OCI-LY7 (cell line): ENCODE measurements at regions not wholly inside any gene's neighbourhood (a gene's known extent, or its start where the extent isn't known, plus 50 kb on each side); places are given as distances from the start of the nearest gene placed in this dataset.

ENCODE experiments used
- BruUV-seq: library from RNA; stranded (reverse); fragments of 400-500 nt; replicated peaks from 2 replicates; lab custom pipeline; 2021; lab: Mats Ljungman, UMichigan
- CTCF ChIA-PET: fragments of 300-600 bp; sonication (Branson Sonifier 250); formaldehyde crosslinking; loops from one replicate; lab custom pipeline; 2022; ENCODE audit warnings: antibody characterized with exemption; ENCODE audit not compliant: unreplicated experiment; lab: Charles Lee
- POLR2A ChIA-PET: fragments of 300-600 bp; sonication (Branson Sonifier 250); formaldehyde crosslinking; loops from one replicate; lab custom pipeline; 2022; ENCODE audit warnings: antibody characterized with exemption; lab: Charles Lee
- DNase-seq: peaks from one replicate; pipeline ENCODE4 v3.0.0-alpha.2; 2015; ENCODE audit warnings: low spot score
- H2AFZ ChIP-seq: fragments of 200-600 bp; sonication (generic), shearing (Covaris generic); 2 replicates; pipeline ENCODE4 v1.6.1; 2014; ENCODE audit warnings: mild to moderate bottlenecking, antibody characterized with exemption, low read length, moderate library complexity
- H3K27ac ChIP-seq: fragments of 200-600 bp; sonication (generic); 2 replicates; pipeline ENCODE4 v1.5.1; 2014; ENCODE audit warnings: mixed run types, low read depth, mild to moderate bottlenecking, moderate library complexity, low read length, inconsistent platforms; ENCODE audit not compliant: poor library complexity, severe bottlenecking
- H3K36me3 ChIP-seq: fragments of 200-600 bp; sonication (generic); 2 replicates; pipeline ENCODE4 v1.6.1; 2014; ENCODE audit warnings: mild to moderate bottlenecking, antibody characterized with exemption, low read length, moderate library complexity, mixed read lengths; ENCODE audit not compliant: insufficient read depth
- H3K4me1 ChIP-seq: fragments of 200-600 bp; sonication (generic); 2 replicates; pipeline ENCODE4 v1.5.1; 2014; ENCODE audit warnings: mild to moderate bottlenecking, low read length; ENCODE audit not compliant: insufficient read depth, poor library complexity, severe bottlenecking
- H3K4me2 ChIP-seq: fragments of 200-600 bp; sonication (generic); 2 replicates; pipeline ENCODE4 v1.6.1; 2014; ENCODE audit warnings: mild to moderate bottlenecking, low read length
- H3K4me3 ChIP-seq: fragments of 200-600 bp; sonication (generic); 2 replicates; pipeline ENCODE4 v1.5.1; 2014; ENCODE audit warnings: mild to moderate bottlenecking, low read depth, low read length; ENCODE audit not compliant: poor library complexity, severe bottlenecking
- H3K79me2 ChIP-seq: fragments of 200-600 bp; sonication (generic); 2 replicates; pipeline ENCODE4 v1.6.1; 2016; ENCODE audit warnings: low read depth, mild to moderate bottlenecking, low read length, moderate library complexity, mixed read lengths; ENCODE audit not compliant: insufficient read depth
- H3K9me2 ChIP-seq: fragments of 200-600 bp; sonication (generic); 2 replicates; pipeline ENCODE4 v1.6.1; 2016; ENCODE audit warnings: mild to moderate bottlenecking, low read length, mixed read lengths; ENCODE audit not compliant: insufficient read depth
- H3K9me3 ChIP-seq: fragments of 200-600 bp; sonication (generic); 2 replicates; pipeline ENCODE4 v1.6.1; 2014; ENCODE audit warnings: mild to moderate bottlenecking, mixed run types, low read length, mixed read lengths
- H4K20me1 ChIP-seq: fragments of 200-600 bp; sonication (generic); 2 replicates; pipeline ENCODE4 v1.6.1; 2014; ENCODE audit warnings: mild to moderate bottlenecking, antibody characterized with exemption, low read length, moderate library complexity, mixed read lengths; ENCODE audit not compliant: insufficient read depth
- CTCF ChIP-seq: fragments of 200-600 bp; sonication (generic); conservative IDR thresholded peaks from 2 replicates; pipeline ENCODE4 v1.5.1; 2014; ENCODE audit warnings: mild to moderate bottlenecking, antibody characterized with exemption, low read length, moderate library complexity, mixed read lengths
- EZH2phosphoT487 ChIP-seq: fragments of 200-600 bp; sonication (generic); IDR thresholded peaks from 2 replicates; pipeline ENCODE4 v1.6.1; 2018; ENCODE audit warnings: low read depth, borderline replicate concordance, mild to moderate bottlenecking, mixed run types, antibody characterized with exemption, low read length, moderate library complexity, mixed read lengths
- intact Hi-C: fragments of 100-400 bp; cut with micrococcal nuclease; formaldehyde crosslinking; loops from one replicate; pipeline ENCODE4 v1.10.0; 2022; ENCODE audit not compliant: unreplicated experiment

GRCh38 chr15:99440551-99441443, 125.0 kb upstream of the MEF2A start:
- no peaks in the 10 kb centered on the region for H3K36me3 ChIP-seq
- POLR2A ChIA-PET, result interaction anchor here (0.5 kb wide), 1 partner anchor 9 kb away, joined by 3 read pairs; no protein-coding TSS in a partner anchor
- CTCF ChIA-PET, result no interaction called here
- DNase-seq, result no peak
- H2AFZ ChIP-seq, result no peak overlapping the region
- H3K27ac ChIP-seq, result no peak overlapping the region
- H3K9me2 ChIP-seq, result no peaks in the 10 kb centered on the region
- no peak overlapping the region for H3K4me2 ChIP-seq
- H3K4me1 ChIP-seq, result no peaks in the 10 kb centered on the region
- no peaks in the 10 kb centered on the region for H3K9me3 ChIP-seq
- no peaks in the 10 kb centered on the region for H4K20me1 ChIP-seq
- no peak overlapping the region for H3K4me3 ChIP-seq
- BruUV-seq, result no TSS peak
- H3K79me2 ChIP-seq, result no peaks in the 10 kb centered on the region
- TF ChIP-seq EZH2phosphoT487 (no peak), CTCF (no peak)
- intact Hi-C loops, result no loop called here

GRCh38 chr15:99441444-99441800, 124.4 kb upstream of the MEF2A start:
- Histone ChIP-seq H3K4me1 (no peaks in the 10 kb centered on the region), H3K36me3 (no peaks in the 10 kb centered on the region), H3K9me2 (no peaks in the 10 kb centered on the region), H3K27ac (no peak overlapping the region), H3K79me2 (no peaks in the 10 kb centered on the region), H3K4me2 (no peak overlapping the region), H4K20me1 (no peaks in the 10 kb centered on the region), H3K9me3 (no peaks in the 10 kb centered on the region), H2AFZ (no peak overlapping the region), H3K4me3 (no peak overlapping the region)
- intact Hi-C loops, result no loop called here
- TF ChIP-seq CTCF (no peak), EZH2phosphoT487 (no peak)
- POLR2A ChIA-PET, result interaction anchor here (0.5 kb wide), 2 partner anchors 8 to 487 kb away, joined by 3 to 4 read pairs; no protein-coding TSS in a partner anchor
- CTCF ChIA-PET, result no interaction called here
- no TSS peak for BruUV-seq
- DNase-seq, result no peak

GRCh38 chr15:99441871-99442251, 123.9 kb upstream of the MEF2A start:
- H3K9me3 ChIP-seq, result no peaks in the 10 kb centered on the region
- H3K9me2 ChIP-seq, result no peaks in the 10 kb centered on the region
- no TSS peak for BruUV-seq
- intact Hi-C loops, result no loop called here
- ChIA-PET CTCF (interaction anchor here (0.6 kb wide), 1 partner anchor 20 kb away, joined by 4 read pairs; no protein-coding TSS in a partner anchor), POLR2A (interaction anchor here (0.5 kb wide), 1 partner anchor 487 kb away, joined by 4 read pairs; no protein-coding TSS in a partner anchor)
- no peaks in the 10 kb centered on the region for H4K20me1 ChIP-seq
- H3K4me2 ChIP-seq, result no peak overlapping the region
- H3K79me2 ChIP-seq, result no peaks in the 10 kb centered on the region
- H3K4me3 ChIP-seq, result no peak overlapping the region
- no peaks in the 10 kb centered on the region for H3K4me1 ChIP-seq
- DNase-seq, result no peak
- TF ChIP-seq EZH2phosphoT487 (no peak), CTCF (no peak)
- no peaks in the 10 kb centered on the region for H3K36me3 ChIP-seq
- H3K27ac ChIP-seq, result no peak overlapping the region
- no peak overlapping the region for H2AFZ ChIP-seq
